ENCODE measurements at regions not wholly inside any gene's neighbourhood (a gene's known extent, or its start where the extent isn't known, plus 50 kb on each side); places are given as distances from the start of the nearest gene placed in this dataset.
"Not testable (repeated sequence)": the region's sequence is repeated elsewhere in the genome, so short reads cannot be mapped to it uniquely, and the experiment has no call there.

GRCh38 chr5:174555726-174556125 is 168.7 kb upstream of the MSX2 start:
- DNase-seq (ENCODE audit: low spot score), result no peak

- no peak for DNase-seq (ENCODE audit: low spot score)
Observed at GRCh38 chr5:174556756-174557155, 167.6 kb upstream of the MSX2 start.

GRCh38 chr5:174558190-174558589 is 166.2 kb upstream of the MSX2 start:
- DNase-seq (ENCODE audit: low spot score), result no peak

GRCh38 chr5:174559141-174559540 is 165.2 kb upstream of the MSX2 start:
- DNase-seq (ENCODE audit: low spot score), result no peak

DNA sequence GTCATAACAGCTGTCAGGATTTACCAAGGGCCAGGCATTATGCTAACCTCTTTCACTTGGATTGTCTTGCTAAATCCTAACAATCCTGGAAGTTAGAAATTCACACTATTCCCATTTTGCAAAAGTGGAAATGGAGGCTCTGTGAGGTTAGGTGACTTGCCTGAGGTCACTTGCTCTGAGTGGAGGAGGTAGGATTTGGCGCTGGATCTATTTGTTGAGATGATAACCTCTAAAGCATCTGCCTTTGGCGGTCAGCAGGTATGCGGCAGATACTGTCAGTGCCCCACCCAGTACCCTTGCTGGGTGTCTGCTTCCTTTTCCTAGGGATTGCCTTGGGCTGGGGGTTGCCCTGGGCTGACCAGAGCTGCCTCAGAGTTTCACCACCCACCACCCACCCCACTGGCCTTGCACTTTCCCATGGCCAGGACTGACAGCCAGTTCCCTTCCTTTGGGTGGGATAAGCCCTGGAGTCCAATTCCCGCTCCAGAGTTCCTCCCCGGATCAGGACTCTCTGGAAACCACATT is 164.8 kb upstream of the MSX2 start:
- no peak for DNase-seq (ENCODE audit: low spot score)

DNA sequence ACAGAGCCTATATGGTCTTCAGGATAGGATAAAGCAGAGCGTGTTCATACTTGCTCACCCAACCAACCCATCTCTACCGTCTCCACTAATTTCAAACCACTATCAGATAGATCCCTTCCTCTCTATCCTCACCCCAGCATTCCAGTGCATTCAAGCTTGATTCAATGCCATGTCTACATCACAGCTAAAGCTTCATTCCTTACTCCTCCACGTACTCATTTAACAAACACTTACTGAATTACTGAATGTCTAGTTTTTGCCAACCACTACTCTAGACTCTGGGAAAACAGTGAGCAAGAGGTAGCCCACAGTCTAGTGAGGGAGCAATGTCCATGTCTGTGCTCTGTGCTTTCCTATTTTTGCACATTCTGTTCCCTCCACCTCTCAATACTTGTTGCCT is 163.5 kb upstream of the MSX2 start:
- DNase-seq (ENCODE audit: low spot score), result no peak

DNA sequence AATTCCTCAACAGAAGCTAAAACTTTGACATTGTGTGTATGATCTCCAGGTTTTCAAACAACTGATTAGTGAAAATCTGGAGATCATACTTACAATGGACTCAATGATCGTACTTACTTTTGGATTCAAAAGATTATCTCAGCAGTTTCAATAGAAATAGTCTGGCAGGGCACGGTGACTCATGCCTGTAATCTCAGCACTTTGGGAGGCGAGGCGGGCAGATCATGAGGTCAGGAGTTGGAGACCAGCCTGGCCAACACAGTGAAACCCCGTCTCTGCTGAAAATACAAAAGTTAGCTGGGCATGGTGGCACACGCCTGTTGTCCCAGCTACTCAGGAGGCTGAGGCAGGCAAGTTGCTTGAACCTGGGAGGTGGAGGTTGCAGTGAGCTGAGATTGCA is 161.3 kb upstream of the MSX2 start:
- not testable (repeated sequence) for DNase-seq (ENCODE audit: low spot score)

- no peak for DNase-seq (ENCODE audit: low spot score)
Observed at GRCh38 chr5:174563899-174564298, 160.5 kb upstream of the MSX2 start.

DNA sequence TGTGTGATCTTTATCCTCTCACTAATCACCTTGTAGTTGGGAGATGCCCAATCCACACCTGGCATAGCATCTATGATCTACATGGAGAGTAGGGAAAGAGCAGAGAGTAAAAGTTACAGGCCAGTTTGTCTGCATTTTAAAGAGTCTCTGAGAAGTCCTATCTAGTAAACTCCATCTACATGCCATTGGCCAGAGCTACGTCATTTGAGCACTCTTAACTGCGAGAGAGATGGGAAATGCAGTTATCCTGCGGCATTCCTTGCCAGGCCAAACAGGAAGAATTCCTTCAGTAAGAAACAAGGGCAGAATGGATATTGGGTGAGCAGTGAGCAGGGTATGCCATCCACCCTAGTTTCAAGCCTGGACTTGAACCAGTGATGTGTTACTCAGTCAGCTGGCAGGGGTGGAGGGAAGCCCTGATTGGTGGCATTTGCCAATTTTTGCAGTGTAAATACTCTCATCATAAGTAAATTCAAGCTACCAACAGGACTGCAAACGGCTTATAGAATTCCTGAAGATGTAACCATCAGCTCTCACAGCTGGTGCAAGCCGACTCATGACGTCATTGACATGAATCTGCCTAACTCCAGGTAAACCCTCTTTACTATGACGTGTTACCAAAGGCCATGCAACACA is 156.8 kb upstream of the MSX2 start:
- DNase-seq (ENCODE audit: low spot score), result no peak

GRCh38 chr5:174570662-174571061 is 153.7 kb upstream of the MSX2 start:
- no peak for DNase-seq (ENCODE audit: low spot score)

DNA sequence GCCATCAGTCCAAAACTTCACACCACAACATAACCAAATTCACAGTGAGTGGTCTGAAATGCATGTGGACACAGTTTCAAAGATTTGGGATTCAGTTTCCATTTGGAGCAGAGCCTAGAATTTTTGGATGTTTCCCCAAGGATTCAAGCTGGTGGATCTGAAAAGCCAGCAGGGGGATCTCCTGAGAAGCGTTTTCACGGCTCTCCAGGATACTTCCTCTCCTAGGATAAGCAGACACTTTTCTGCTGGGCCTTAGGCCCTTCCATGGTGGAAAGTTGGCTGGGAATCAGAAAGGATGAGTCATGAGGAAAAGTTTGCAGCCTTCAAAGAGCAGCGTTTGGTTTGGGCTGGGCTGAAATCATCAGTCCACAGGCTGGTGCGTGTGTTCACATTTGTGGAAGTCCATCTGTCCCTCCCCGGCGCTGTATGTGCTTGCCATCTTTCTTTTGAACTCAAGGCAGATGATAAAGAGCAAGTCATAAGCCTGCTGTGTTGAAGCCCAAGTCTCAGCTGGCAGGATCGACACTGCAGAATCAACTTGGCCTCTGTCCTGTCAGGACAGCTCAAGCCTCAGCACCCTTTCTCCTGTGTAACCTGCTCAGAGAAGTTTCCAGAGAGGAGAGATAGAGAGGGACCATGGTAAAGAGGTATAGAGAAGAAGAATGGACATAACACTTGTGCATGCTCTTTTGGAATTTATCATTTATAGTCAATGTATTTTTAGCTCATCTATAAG is 152.6 kb upstream of the MSX2 start:
- DNase-seq (ENCODE audit: low spot score), result no peak

- DNase-seq (ENCODE audit: low spot score), result no peak
Observed at GRCh38 chr5:174572591-174572990, 151.8 kb upstream of the MSX2 start.

GRCh38 chr5:174573221-174573994 is 151.0 kb upstream of the MSX2 start:
- no peak for DNase-seq (ENCODE audit: low spot score)

- no peak for DNase-seq (ENCODE audit: low spot score)
Observed at GRCh38 chr5:174575043-174575442, 149.3 kb upstream of the MSX2 start.

- no peak for DNase-seq (ENCODE audit: low spot score)
Observed at GRCh38 chr5:174576042-174576441, 148.3 kb upstream of the MSX2 start.

DNA sequence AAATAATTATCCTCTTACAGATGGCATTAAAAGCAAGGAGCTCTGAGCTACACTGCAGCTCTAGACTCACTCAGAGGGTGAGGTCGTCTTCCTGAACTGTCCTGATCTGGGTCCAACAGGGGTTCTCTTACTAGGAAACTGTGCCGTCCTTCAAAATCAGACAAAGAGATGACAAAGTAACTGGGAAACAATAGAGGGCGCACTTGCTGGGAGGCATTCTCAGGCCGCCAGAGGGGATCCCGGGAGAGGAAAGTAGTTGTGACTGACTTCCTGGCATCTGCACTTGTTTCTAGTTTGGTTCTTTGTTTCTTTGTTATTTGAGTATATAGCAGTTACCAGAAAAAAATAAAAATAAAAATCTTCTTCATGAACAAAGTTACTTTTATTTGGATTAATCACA is 142.9 kb upstream of the MSX2 start:
- no peak for DNase-seq (ENCODE audit: low spot score)

DNA sequence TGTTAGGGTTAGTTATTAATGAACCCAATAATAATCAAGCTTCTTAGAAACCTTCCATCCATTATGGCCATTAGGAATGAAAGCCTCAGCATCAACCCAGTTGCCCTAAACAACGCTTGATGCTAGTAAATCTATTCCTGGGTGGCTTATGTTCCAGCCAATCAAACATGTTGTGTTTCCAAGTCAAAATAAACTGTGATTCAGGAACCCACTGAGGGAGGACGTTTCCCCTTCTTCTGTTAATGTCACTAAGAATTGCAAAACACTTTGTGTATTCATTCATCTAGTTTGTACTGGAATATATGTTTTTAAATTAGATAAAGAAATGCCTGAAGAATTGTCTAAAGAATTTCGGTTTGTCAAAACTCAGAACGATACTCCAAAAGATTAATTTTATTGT is 142.5 kb upstream of the MSX2 start:
- DNase-seq (ENCODE audit: low spot score), result no peak

DNA sequence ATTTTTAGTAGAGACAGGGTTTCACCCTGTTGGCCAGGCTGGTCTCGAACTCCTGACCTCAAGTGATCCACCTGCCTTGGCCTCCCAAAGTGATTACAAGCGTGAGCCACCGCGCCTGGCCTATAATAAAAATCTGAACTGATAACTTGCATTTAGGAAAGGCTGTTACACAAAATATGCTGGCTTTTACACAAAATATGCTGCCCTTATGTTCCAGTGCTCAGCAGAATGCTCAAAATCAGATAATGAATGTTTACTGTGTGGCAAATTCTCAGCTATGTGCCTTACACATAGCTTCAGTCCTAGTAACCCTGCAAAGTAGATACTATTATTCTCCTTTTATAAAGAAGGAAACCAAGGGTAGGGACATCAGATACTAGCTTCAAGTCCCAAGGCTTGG is 141.3 kb upstream of the MSX2 start:
- no peak for DNase-seq (ENCODE audit: low spot score)

DNA sequence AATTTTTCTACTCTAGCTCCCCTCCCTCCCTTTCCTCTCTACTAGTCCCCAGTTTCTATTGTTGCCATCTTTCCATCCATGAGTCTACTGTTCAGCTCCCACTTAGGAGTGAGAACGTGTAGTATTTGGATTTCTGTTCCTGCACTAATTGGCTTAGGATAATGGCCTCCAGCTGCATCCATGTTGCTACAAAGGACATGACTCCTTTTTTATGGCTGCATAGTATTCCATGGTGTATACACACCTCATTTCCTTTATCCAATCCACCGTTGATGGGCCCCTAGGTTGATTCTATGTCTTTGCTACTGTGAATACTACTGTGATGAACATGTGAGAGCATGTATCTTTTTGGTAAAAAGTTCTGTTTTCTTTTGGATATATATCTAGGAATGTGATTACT is 138.9 kb upstream of the MSX2 start:
- no peak for DNase-seq (ENCODE audit: low spot score)

- not testable (repeated sequence) for DNase-seq (ENCODE audit: low spot score)
Observed at GRCh38 chr5:174586163-174586562, 138.2 kb upstream of the MSX2 start.

GRCh38 chr5:174589011-174589410 is 135.4 kb upstream of the MSX2 start:
- DNase-seq (ENCODE audit: low spot score), result no peak

- peak; percentile 5 for DNase-seq (ENCODE audit: low spot score)
Observed at GRCh38 chr5:174589599-174589998, 134.8 kb upstream of the MSX2 start.

- no peak for DNase-seq (ENCODE audit: low spot score)
Observed at GRCh38 chr5:174590820-174591219, 133.6 kb upstream of the MSX2 start.
